Aorta (tissue), 5 donors: ENCODE measurements at regions not wholly inside any gene's neighbourhood (a gene's known extent, or its start where the extent isn't known, plus 50 kb on each side); places are given as distances from the start of the nearest gene placed in this dataset.

Experiments
- ATAC-seq: fragments of 200-7000 bp; cut with Tn5 transposase; one replicate; pipeline ENCODE4 v1.9.1; 2022; ENCODE audit warnings: moderate library complexity; ENCODE audit not compliant: low FRiP score
- DNase-seq, 2 donors: peaks; one replicate each; pipeline ENCODE4 v3.0.0-alpha.2; 2020
- H3K27ac ChIP-seq, 2 donors: one replicate each; pipeline ENCODE4 v1.5.1; 2013; ENCODE audit warnings: low read length in 2 of 2, mild to moderate bottlenecking in 2 of 2, moderate library complexity in 2 of 2, control low read depth in 1 of 2, inconsistent platforms in 1 of 2, low read depth in 1 of 2
- H3K27me3 ChIP-seq, 2 donors: one replicate each; pipeline ENCODE4 v1.6.1; 2013; ENCODE audit warnings: control low read depth in 1 of 2, low read length in 1 of 2, mild to moderate bottlenecking in 1 of 2, moderate library complexity in 1 of 2; ENCODE audit not compliant: insufficient read depth in 2 of 2, control insufficient read depth in 1 of 2
- H3K36me3 ChIP-seq, 2 donors: one replicate each; pipeline ENCODE4 v1.6.1; 2013; ENCODE audit warnings: control low read depth in 1 of 2, low read length in 1 of 2, mild to moderate bottlenecking in 1 of 2; ENCODE audit not compliant: insufficient read depth in 2 of 2, control insufficient read depth in 1 of 2
- H3K4me1 ChIP-seq, 2 donors: one replicate each; pipeline ENCODE4 v1.6.1; 2013; ENCODE audit warnings: low read length in 2 of 2, control low read depth in 1 of 2, mild to moderate bottlenecking in 1 of 2, moderate library complexity in 1 of 2; ENCODE audit not compliant: insufficient read depth in 2 of 2, control insufficient read depth in 1 of 2
- H3K4me3 ChIP-seq, 2 donors: one replicate each; pipeline ENCODE4 v1.5.1; 2013; ENCODE audit warnings: low read length in 2 of 2, control low read depth in 1 of 2, mild to moderate bottlenecking in 1 of 2
- H3K9me3 ChIP-seq: one replicate; pipeline ENCODE4 v1.6.1; 2013; ENCODE audit warnings: mild to moderate bottlenecking, low read length; ENCODE audit not compliant: control insufficient read depth
- WGBS, 2 donors: extraction: QIAGEN DNeasy Blood & Tissue Kit; methylation state at CpG; one replicate each; pipeline ENCODE4 v1.1.7; 2013; 5-methylcytosine and 5-hydroxymethylcytosine counted together
- intact Hi-C, 2 donors: fragments of 100-400 bp; cut with DNase I; formaldehyde crosslinking; loops; one replicate each; pipeline versions ENCODE4 v1.14.2 to v1.15.0; 2022
- donor health status: healthy with polysubstance abuse.
- donor health status: Bipolar disorder and iron deficiency.
- donor health status: DM: no; HTN: no; CAD: no.
- donor health status: DM: no; HTN: no; CAD: no.
- donor health status: DM: yes; HTN: yes; CAD: no.

DNA sequence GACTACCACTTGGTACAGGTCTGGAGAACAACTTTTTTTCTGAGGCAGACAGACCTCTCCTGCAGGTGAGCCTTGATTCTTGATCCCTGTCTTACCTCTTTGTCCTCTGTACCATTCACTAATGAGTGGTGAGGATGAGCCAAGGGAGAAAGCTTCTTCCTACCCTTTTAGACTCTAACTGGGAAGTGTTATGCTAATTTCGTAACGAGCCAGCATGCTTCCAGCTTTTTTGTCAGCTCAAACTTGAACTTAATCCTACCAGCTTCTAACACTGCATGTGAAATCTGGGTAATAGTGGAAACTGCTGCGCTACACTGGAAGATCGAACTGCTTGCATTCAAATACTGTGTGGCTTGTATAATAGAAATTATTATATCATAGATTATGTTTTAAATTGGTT lies 87.0 kb downstream of the NEUROD6 start:
- no peak for ATAC-seq
- no peak for DNase-seq
- Histone ChIP-seq H3K4me1 (no peaks in the 10 kb centered on the region), H3K27me3 (no peaks in the 10 kb centered on the region), H3K4me3 (no peak overlapping the region), H3K27ac (no peak overlapping the region), H3K36me3 (no peaks in the 10 kb centered on the region), H3K9me3 (peaks cover 2% of the 10 kb centered on the region)
- 85 to 88% methylated on average over 4 of the region's 4 CpGs for WGBS, 2 donors
- intact Hi-C loops, result no loop called here

DNA sequence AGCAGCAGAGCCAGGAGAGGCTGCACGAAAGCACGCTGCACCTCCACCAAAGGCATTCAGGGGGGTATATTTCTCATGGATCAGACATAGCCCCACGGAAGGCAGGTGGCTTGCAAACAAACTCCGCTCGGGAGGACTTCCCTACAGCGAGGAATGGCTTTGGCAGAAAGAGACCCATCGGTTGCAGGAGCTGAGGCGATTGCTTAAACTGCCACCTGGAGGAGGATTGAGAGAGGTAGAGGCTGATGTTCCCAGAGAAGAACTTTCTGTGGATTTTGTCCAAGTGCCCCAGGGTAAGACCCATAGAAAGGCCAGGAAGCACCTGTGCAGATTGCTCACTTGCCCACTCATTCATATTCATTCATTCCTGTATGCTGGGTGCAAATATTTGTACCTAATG lies 89.1 kb downstream of the NEUROD6 start:
- no peaks in the 10 kb centered on the region for H3K27me3 ChIP-seq
- intact Hi-C loops, result no loop called here
- ATAC-seq (no peak), DNase-seq (no peak)
- 79 to 81% methylated on average over 8 of the region's 8 CpGs for WGBS, 2 donors
- H3K27ac ChIP-seq, result no peak overlapping the region
- no peak overlapping the region for H3K4me3 ChIP-seq
- H3K9me3 ChIP-seq, result peaks cover 3% of the 10 kb centered on the region
- H3K4me1 ChIP-seq, result no peaks in the 10 kb centered on the region
- H3K36me3 ChIP-seq, result no peaks in the 10 kb centered on the region

DNA sequence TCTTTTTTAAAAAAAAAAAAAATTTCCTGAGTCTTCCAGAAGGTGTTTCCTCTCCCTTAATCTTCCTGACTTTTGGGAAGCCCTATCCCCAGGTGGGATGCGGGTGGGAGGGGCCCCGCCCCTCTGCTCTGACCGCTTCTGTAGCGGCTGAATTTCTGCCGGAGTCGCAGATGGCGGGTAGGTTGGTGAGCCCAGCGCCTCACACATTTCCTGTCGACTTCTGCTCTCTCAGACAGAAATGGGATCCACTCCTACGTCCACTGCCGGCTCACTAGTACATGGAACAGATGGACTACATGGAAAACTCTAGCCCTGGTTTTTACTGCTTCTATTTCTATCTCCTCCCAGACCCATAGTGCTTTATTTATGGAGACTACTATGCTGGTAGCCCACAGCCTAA lies 90.9 kb downstream of the NEUROD6 start:
- H3K27ac ChIP-seq, result no peak overlapping the region
- intact Hi-C loops, result no loop called here
- DNase-seq (no peak), ATAC-seq (no peak)
- 68 to 72% methylated on average over 11 of the region's 11 CpGs for WGBS, 2 donors
- H3K9me3 ChIP-seq, result peaks cover 3% of the 10 kb centered on the region
- H3K4me3 ChIP-seq, result no peak overlapping the region
- H3K36me3 ChIP-seq, result no peaks in the 10 kb centered on the region
- H3K4me1 ChIP-seq, result no peaks in the 10 kb centered on the region
- H3K27me3 ChIP-seq, result no peaks in the 10 kb centered on the region

DNA sequence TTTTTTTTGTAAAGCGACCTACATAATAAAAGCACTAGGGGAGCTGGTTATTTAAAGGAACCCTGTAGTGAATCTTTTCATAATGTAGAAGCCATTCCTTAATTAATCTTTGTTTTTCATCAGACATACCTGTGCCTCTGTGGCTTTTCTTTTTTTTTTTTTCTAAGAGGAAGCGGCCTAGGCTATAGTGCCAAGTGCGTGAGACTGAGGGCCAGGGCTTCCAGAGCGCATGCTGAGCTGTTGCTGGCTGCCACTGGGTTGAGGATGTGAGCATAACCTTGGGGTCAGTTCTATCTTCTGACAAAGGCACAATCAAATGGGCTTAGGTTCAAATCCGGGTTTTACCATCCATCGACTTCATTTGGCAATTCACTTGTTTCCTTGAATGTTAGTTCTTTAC lies 103.7 kb downstream of the NEUROD6 start:
- no peaks in the 10 kb centered on the region for H3K9me3 ChIP-seq
- no peaks in the 10 kb centered on the region for H3K27me3 ChIP-seq
- DNase-seq, result no peak
- no peak overlapping the region for H3K27ac ChIP-seq
- WGBS, 2 donors, result 85 to 90% methylated on average over 6 of the region's 6 CpGs
- H3K36me3 ChIP-seq, result no peaks in the 10 kb centered on the region
- intact Hi-C loops, result no loop called here
- no peak overlapping the region for H3K4me3 ChIP-seq
- H3K4me1 ChIP-seq, result peaks cover 0 to 2% of the 10 kb centered on the region in 2 donors
- no peak for ATAC-seq

DNA sequence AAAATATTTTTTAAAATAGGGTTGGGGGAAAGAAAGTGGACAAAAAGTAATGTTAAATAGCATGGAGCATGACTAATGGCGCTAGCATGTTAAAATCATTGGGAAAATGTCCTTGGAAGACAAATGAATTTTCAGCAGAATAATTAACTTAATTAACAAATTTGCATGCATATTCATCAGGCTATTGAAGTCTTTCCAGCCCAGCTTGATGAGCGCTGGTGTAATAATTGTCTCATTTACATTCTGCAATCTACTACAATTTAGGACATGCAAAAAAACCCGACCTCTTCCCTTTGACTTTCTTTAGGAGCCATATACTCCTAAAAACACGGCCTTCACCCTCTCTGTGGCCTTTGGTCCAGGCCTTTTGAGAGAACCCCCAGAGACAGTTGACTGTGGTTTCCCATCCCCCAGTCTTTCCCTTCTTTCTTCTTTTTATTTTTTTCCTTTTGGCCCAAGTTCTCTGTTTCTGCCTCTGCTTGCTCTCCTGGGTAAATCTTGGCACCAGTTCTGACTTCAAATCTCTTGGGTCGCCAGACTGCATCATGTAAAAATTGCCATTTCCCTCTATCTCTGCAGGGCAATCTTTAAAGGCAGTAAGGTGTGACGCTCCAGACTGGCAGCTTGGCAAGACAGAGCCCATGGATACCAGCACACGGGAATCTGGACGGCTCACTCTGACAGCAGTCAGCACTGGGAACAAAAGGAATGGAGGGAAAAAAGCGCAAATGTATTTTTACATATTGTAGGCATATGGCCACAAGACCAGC lies 105.5 kb downstream of the NEUROD6 start:
- Histone ChIP-seq H3K4me3 (no peak overlapping the region), H3K36me3 (no peaks in the 10 kb centered on the region), H3K9me3 (no peaks in the 10 kb centered on the region), H3K27me3 (no peaks in the 10 kb centered on the region), H3K4me1 (peaks cover 0 to 2% of the 10 kb centered on the region in 2 donors), H3K27ac (no peak overlapping the region)
- ATAC-seq, result no peak
- intact Hi-C loops, result no loop called here
- no peak for DNase-seq
- WGBS, 2 donors, result 48 to 51% methylated on average over 9 of the region's 9 CpGs

DNA sequence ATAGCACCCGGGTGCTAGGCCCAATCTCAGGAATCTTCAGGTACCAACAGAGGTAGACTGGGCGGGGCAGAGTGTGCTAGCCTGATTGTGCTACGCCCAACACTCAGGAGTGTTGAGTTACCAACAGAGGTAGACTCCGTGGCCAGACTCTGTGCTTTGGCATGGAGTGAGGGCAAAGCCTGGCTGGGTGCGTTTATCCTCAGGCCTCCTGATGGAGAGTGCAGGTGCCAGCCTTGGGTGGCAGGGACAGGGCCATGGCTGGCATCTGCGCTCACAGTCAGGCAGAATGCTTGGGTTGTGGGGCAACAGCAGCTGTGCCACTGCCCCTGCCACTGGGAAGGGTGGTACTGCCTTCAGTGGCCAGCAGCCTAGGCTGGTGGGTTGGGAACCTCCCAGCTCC lies 111.6 kb downstream of the NEUROD6 start:
- ATAC-seq, result peak; percentile 29
- 80 to 87% methylated on average over 6 of the region's 6 CpGs for WGBS, 2 donors
- Histone ChIP-seq H3K27me3 (no peaks in the 10 kb centered on the region), H3K4me1 (no peaks in the 10 kb centered on the region), H3K27ac (no peak overlapping the region), H3K4me3 (no peak overlapping the region), H3K36me3 (no peaks in the 10 kb centered on the region), H3K9me3 (peaks cover 4% of the 10 kb centered on the region)
- no peak for DNase-seq
- intact Hi-C loops, result no loop called here

DNA sequence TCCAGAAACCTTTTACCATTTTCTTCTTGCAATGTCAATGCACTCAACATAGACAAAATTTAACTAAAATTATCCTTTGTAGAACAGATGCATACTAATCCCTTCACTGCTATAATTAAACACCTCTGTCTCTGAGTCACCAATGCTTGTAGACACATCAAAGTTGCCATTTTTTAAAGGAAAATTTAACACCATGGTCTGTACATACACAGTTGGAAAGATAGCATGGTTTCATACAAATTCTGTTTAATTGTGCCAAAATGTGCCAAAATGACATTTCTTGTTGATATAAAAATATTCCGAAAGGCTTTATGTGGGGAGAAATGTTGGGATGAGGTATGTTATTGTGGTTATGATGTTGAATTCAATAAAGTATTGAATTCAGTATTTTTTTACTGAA lies 125.8 kb downstream of the NEUROD6 start:
- no peak overlapping the region for H3K4me3 ChIP-seq
- no peaks in the 10 kb centered on the region for H3K9me3 ChIP-seq
- H3K36me3 ChIP-seq, result no peaks in the 10 kb centered on the region
- 83 to 98% methylated on average over 1 of the region's 1 CpG for WGBS, 2 donors
- no peaks in the 10 kb centered on the region for H3K4me1 ChIP-seq
- H3K27me3 ChIP-seq, result peaks cover 0 to 2% of the 10 kb centered on the region in 2 donors
- intact Hi-C loops, result no loop called here
- no peak overlapping the region for H3K27ac ChIP-seq
- ATAC-seq, result no peak
- no peak for DNase-seq

DNA sequence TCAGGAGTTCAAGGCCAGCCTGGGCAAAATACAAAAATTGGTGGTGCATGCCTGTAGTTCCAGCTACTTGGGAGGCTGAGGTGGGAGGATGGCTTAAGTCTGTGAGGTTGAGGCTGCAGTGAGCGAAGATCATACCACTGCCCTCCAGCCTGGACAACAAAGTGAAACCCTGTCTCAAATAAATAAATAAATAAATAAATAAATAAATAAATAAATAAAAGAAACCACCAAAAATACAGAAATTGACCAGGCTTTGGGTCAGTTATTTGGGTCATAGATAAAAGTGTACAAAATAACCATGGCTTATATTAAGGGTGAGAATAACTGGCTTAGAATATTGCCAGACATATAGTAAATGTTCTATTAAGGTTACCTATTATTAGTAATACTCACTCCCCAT lies 129.2 kb downstream of the NEUROD6 start:
- 74 to 92% methylated on average over 1 of the region's 1 CpG for WGBS, 2 donors

DNA sequence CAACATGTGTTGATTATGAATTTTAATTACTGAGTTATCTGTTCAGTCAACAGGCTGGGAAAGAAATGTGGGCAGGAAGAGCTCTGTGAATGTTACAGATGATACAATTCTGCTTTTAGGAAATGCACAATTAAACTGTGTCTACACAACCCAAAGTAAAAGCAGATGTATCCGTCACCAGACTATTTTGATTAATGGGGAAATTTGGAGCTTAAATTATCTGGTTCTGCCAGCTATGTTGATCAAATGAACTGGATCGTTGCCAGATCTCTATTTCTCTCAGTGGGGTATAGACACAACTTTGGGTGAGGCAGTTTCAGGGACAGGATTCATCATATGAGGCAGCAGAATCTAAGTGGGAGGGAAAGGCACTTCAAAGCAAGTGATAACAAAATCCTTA lies 136.5 kb downstream of the NEUROD6 start:
- no peaks in the 10 kb centered on the region for H3K36me3 ChIP-seq
- H3K4me3 ChIP-seq, result no peak overlapping the region
- peaks cover 1% of the 10 kb centered on the region for H3K9me3 ChIP-seq
- H3K27me3 ChIP-seq, result no peaks in the 10 kb centered on the region
- intact Hi-C loops, result no loop called here
- no peaks in the 10 kb centered on the region for H3K4me1 ChIP-seq
- ATAC-seq (no peak), DNase-seq (no peak)
- WGBS, 2 donors, result 42 to 44% methylated on average over 2 of the region's 2 CpGs
- no peak overlapping the region for H3K27ac ChIP-seq

More for the DNA sequence above, 129.2 kb downstream of the NEUROD6 start:
- Histone ChIP-seq H3K4me3 (no peak overlapping the region), H3K27me3 (peaks cover 0 to 1% of the 10 kb centered on the region in 2 donors), H3K9me3 (peaks cover 1% of the 10 kb centered on the region), H3K4me1 (no peaks in the 10 kb centered on the region), H3K36me3 (no peaks in the 10 kb centered on the region), H3K27ac (no peak overlapping the region)
- DNase-seq (no peak), ATAC-seq (no peak)
- intact Hi-C loops, result no loop called here
